ENCODE measurements at regions not wholly inside any gene's neighbourhood (a gene's known extent, or its start where the extent isn't known, plus 50 kb on each side); places are given as distances from the start of the nearest gene placed in this dataset.

- Histone ChIP-seq H3K36me3 (no peaks in the 10 kb centered on the region), H3K4me3 (no peak overlapping the region), H3K27ac (no peak overlapping the region), H3K4me1 (no peaks in the 10 kb centered on the region), H3K9me3 (peaks cover 0 to 20% (median 10%) of the 10 kb centered on the region in 11 donors), H3K27me3 (no peaks in the 10 kb centered on the region)
- ATAC-seq, result no peak
- TF ChIP-seq, protein P1, sequence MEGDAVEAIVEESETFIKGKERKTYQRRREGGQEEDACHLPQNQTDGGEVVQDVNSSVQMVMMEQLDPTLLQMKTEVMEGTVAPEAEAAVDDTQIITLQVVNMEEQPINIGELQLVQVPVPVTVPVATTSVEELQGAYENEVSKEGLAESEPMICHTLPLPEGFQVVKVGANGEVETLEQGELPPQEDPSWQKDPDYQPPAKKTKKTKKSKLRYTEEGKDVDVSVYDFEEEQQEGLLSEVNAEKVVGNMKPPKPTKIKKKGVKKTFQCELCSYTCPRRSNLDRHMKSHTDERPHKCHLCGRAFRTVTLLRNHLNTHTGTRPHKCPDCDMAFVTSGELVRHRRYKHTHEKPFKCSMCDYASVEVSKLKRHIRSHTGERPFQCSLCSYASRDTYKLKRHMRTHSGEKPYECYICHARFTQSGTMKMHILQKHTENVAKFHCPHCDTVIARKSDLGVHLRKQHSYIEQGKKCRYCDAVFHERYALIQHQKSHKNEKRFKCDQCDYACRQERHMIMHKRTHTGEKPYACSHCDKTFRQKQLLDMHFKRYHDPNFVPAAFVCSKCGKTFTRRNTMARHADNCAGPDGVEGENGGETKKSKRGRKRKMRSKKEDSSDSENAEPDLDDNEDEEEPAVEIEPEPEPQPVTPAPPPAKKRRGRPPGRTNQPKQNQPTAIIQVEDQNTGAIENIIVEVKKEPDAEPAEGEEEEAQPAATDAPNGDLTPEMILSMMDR (IDR thresholded peaks at IDR 0.05), result no peak
- WGBS, 2 donors, result 94 to 95% methylated on average over 4 of the region's 4 CpGs
- no peak for DNase-seq
- intact Hi-C loops (cut with DNase I), result no loop called here
Observed at GRCh38 chr5:38739011-38739704, 106.7 kb upstream of the OSMR start.

- peaks cover 0 to 22% (median 10%) of the 10 kb centered on the region in 11 donors for H3K9me3 ChIP-seq
- no peaks in the 10 kb centered on the region for H3K27me3 ChIP-seq
- no peak for DNase-seq
- H3K27ac ChIP-seq, result no peak overlapping the region
- H3K4me3 ChIP-seq, result no peak overlapping the region
- intact Hi-C loops (cut with DNase I), result no loop called here
- TF ChIP-seq, protein P1 (IDR thresholded peaks at IDR 0.05), result no peak
- no peaks in the 10 kb centered on the region for H3K36me3 ChIP-seq
- H3K4me1 ChIP-seq, result no peaks in the 10 kb centered on the region
- 93 to 98% methylated on average over 1 of the region's 1 CpG for WGBS, 2 donors
- no peak for ATAC-seq
Observed at GRCh38 chr5:38739705-38740045, 106.1 kb upstream of the OSMR start.

- peaks cover 0 to 15% (median 0%) of the 10 kb centered on the region in 9 donors for H3K4me1 ChIP-seq
- TF ChIP-seq, protein P1 (IDR thresholded peaks at IDR 0.05), result no peak
- H3K36me3 ChIP-seq, result no peaks in the 10 kb centered on the region
- no peak overlapping the region for H3K27ac ChIP-seq
- ATAC-seq (no peak), DNase-seq (no peak)
- intact Hi-C loops (cut with DNase I), result no loop called here
- no peaks in the 10 kb centered on the region for H3K27me3 ChIP-seq
- H3K4me3 ChIP-seq, result no peak overlapping the region
- H3K9me3 ChIP-seq, result peaks cover 0 to 22% (median 10%) of the 10 kb centered on the region in 11 donors
- 88 to 89% methylated on average over 3 of the region's 3 CpGs for WGBS, 2 donors
Observed at GRCh38 chr5:38742821-38743220, 103.0 kb upstream of the OSMR start.

- intact Hi-C loops (cut with DNase I), result no loop called here
- DNase-seq, result no peak
- 67 to 80% methylated on average over 1 of the region's 1 CpG for WGBS, 2 donors
- H3K4me3 ChIP-seq, result no peak overlapping the region
- no peaks in the 10 kb centered on the region for H3K27me3 ChIP-seq
- TF ChIP-seq, protein P1 (IDR thresholded peaks at IDR 0.05), result no peak
- H3K36me3 ChIP-seq, result no peaks in the 10 kb centered on the region
- H3K9me3 ChIP-seq, result peaks cover 0 to 22% (median 10%) of the 10 kb centered on the region in 11 donors
- H3K4me1 ChIP-seq, result peaks cover 0 to 15% (median 0%) of the 10 kb centered on the region in 9 donors
- ATAC-seq, result no peak
- peak overlapping the region in 1 of 10 donors; percentile 29 for H3K27ac ChIP-seq
Observed at GRCh38 chr5:38743562-38743961, 102.2 kb upstream of the OSMR start.

Measured in heart right ventricle (tissue), 16 donors.